ENCODE measurements at regions not wholly inside any gene's neighbourhood (a gene's known extent, or its start where the extent isn't known, plus 50 kb on each side); places are given as distances from the start of the nearest gene placed in this dataset.
A peak's percentile ranks its signal among the peaks of the same experiment; 100 is the strongest.

DNA sequence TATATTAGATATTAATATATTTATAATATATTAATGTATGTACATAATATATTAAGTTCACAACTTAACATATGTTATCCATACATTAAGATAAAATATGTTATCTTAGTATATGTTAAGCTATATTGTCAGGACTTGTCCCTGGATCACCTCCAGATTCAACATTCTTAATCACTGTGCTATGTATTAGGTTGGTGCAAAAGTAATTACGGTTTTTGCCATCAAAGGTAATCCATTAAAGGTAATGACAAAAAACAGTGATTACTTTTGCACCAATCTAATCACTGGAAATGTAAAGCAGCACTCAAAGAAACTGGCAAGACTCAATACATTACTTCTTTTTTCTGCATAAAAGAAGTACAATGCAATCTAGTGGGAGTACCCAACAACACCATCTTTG lies 1099.0 kb upstream of the SLC39A10 start:
- Mint-ChIP-seq H3K4me1 (no peaks in the 10 kb centered on the region), H3K36me3 (ENCODE audit: low read depth) (no peaks in the 10 kb centered on the region), H3K9me3 (peaks cover 6% of the 10 kb centered on the region), H3K4me3 (no peak overlapping the region), H3K27ac (no peak overlapping the region), H3K27me3 (ENCODE audit: low read depth) (no peaks in the 10 kb centered on the region)
- TF ChIP-seq CTCF (IDR thresholded peaks at IDR 0.05; ENCODE audit: unreplicated experiment in 3 of 3), result no peak

DNA sequence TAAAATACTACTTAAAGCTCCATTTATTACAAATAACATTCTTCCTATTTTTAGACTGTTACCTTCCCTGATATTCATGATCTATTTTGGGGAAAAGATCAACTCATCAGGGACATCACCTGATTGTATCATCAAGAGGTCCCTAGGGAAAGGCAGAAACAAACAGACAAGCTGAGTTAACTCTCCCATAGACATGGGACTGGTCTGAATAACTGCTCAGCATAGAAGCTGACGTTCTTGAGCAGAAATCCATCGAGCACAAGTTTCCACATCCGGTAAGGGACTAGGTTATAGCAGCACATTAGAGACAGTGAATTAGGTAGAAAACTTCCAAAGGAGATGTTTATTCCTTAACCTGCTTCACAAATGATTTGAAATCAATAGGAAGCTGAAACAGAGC lies 1100.4 kb upstream of the SLC39A10 start:
- Mint-ChIP-seq H3K4me1 (no peaks in the 10 kb centered on the region), H3K27me3 (ENCODE audit: low read depth) (no peaks in the 10 kb centered on the region), H3K4me3 (no peak overlapping the region), H3K9me3 (peaks cover 4% of the 10 kb centered on the region), H3K36me3 (ENCODE audit: low read depth) (no peaks in the 10 kb centered on the region), H3K27ac (no peak overlapping the region)
- no peak for TF ChIP-seq CTCF (IDR thresholded peaks at IDR 0.05; ENCODE audit: unreplicated experiment in 3 of 3)

- peaks cover 6% of the 10 kb centered on the region for H3K4me1 Mint-ChIP-seq
- TF ChIP-seq CTCF (IDR thresholded peaks at IDR 0.05; ENCODE audit: unreplicated experiment in 3 of 3), result no peak
- no peaks in the 10 kb centered on the region for H3K36me3 Mint-ChIP-seq (ENCODE audit: low read depth)
- H3K4me3 Mint-ChIP-seq, result no peak overlapping the region
- no peaks in the 10 kb centered on the region for H3K9me3 Mint-ChIP-seq
- no peaks in the 10 kb centered on the region for H3K27me3 Mint-ChIP-seq (ENCODE audit: low read depth)
- H3K27ac Mint-ChIP-seq, result no peak overlapping the region
These were observed 1103.0 kb upstream of the SLC39A10 start for GRCh38 chr2:194553980-194554379.

- no peaks in the 10 kb centered on the region for H3K36me3 Mint-ChIP-seq (ENCODE audit: low read depth)
- H3K27me3 Mint-ChIP-seq (ENCODE audit: low read depth), result no peaks in the 10 kb centered on the region
- H3K9me3 Mint-ChIP-seq, result no peaks in the 10 kb centered on the region
- H3K4me3 Mint-ChIP-seq, result no peak overlapping the region
- no peak for TF ChIP-seq CTCF (IDR thresholded peaks at IDR 0.05; ENCODE audit: unreplicated experiment in 3 of 3)
- no peak overlapping the region for H3K27ac Mint-ChIP-seq
- peaks cover 6% of the 10 kb centered on the region for H3K4me1 Mint-ChIP-seq
These were observed 1106.3 kb upstream of the SLC39A10 start for GRCh38 chr2:194550702-194551101.

DNA sequence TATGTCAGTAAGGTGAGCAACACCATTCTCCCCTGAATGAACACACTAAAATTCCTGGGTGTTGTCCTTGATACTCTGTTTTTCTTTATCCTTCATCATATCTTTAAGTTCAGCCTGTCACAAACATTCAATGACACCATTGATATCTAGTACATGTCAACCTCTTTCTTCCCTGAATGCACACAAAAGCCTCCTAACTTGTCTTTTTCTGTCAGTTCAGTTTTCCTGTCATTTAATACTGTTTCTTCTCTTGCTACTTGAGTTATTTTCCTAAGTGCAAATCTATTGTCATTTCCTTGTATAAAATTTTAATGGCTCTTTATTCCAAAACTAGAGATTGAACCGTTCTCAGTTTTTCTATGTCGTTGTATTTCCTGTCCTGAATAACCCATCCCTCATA lies 1107.6 kb upstream of the SLC39A10 start:
- no peak for TF ChIP-seq CTCF (IDR thresholded peaks at IDR 0.05; ENCODE audit: unreplicated experiment in 3 of 3)
- H3K4me3 Mint-ChIP-seq, result no peak overlapping the region

GRCh38 chr2:194545978-194546377 lies 1111.0 kb upstream of the SLC39A10 start:
- H3K36me3 Mint-ChIP-seq (ENCODE audit: low read depth), result no peaks in the 10 kb centered on the region
- H3K4me1 Mint-ChIP-seq, result peaks cover 6% of the 10 kb centered on the region
- no peak overlapping the region for H3K27ac Mint-ChIP-seq

More for the DNA sequence above, 1107.6 kb upstream of the SLC39A10 start:
- Mint-ChIP-seq H3K4me1 (peaks cover 6% of the 10 kb centered on the region), H3K9me3 (no peaks in the 10 kb centered on the region), H3K27me3 (ENCODE audit: low read depth) (no peaks in the 10 kb centered on the region), H3K27ac (no peak overlapping the region), H3K36me3 (ENCODE audit: low read depth) (no peaks in the 10 kb centered on the region)

More at GRCh38 chr2:194545978-194546377, 1111.0 kb upstream of the SLC39A10 start:
- H3K27me3 Mint-ChIP-seq (ENCODE audit: low read depth), result no peaks in the 10 kb centered on the region
- H3K4me3 Mint-ChIP-seq, result no peak overlapping the region
- peak in 2 of 3 experiments; percentile 31 to 48 for TF ChIP-seq CTCF (IDR thresholded peaks at IDR 0.05; ENCODE audit: unreplicated experiment in 3 of 3)
- H3K9me3 Mint-ChIP-seq, result peaks cover 20% of the 10 kb centered on the region
